Tibial nerve (tissue), 4 donors: ENCODE measurements at regions not wholly inside any gene's neighbourhood (a gene's known extent, or its start where the extent isn't known, plus 50 kb on each side); places are given as distances from the start of the nearest gene placed in this dataset.

Experiments
- DNase-seq, 2 donors: peaks; one replicate each; pipeline ENCODE4 v3.0.0-alpha.2; 2019; ENCODE audit warnings: low spot score in 2 of 2
- H3K27ac ChIP-seq, 4 donors: fragments of 200-600 bp; sonication (generic) in 3 of 4; one replicate each; pipeline ENCODE4 v1.5.1; 2017 to 2019; ENCODE audit warnings: mild to moderate bottlenecking in 1 of 4
- H3K27me3 ChIP-seq, 2 donors: fragments of 200-600 bp; sonication (generic) in 1 of 2; one replicate each; pipeline versions ENCODE4 v1.5.1 to v1.6.0; 2017 to 2019
- H3K36me3 ChIP-seq, 3 donors: fragments of 200-600 bp; sonication (generic); one replicate each; pipeline ENCODE4 v1.5.1; 2018 to 2019
- H3K4me1 ChIP-seq, 4 donors: fragments of 200-600 bp; sonication (generic) in 3 of 4; one replicate each; pipeline ENCODE4 v1.5.1; 2017 to 2019
- H3K4me3 ChIP-seq, 4 donors: fragments of 200-600 bp; sonication (generic) in 3 of 4; one replicate each; pipeline ENCODE4 v1.5.1; 2017 to 2019; ENCODE audit warnings: mild to moderate bottlenecking in 1 of 4, moderate library complexity in 1 of 4
- H3K9me3 ChIP-seq, 4 donors: fragments of 200-600 bp; sonication (generic) in 3 of 4; one replicate each; pipeline ENCODE4 v1.5.1; 2017 to 2019
- CTCF ChIP-seq, 5 experiments: fragments of 200-600 bp in 3 of 5; fragments of 450-650 bp in 2 of 5; sonication (generic) in 3 of 5; IDR thresholded peaks; one replicate each; pipeline ENCODE4 v1.5.1; 2016 to 2019; ENCODE audit warnings: antibody characterized with exemption in 5 of 5, mild to moderate bottlenecking in 3 of 5, moderate library complexity in 2 of 5
- EP300 ChIP-seq, 2 donors: sonication (generic); formaldehyde crosslinking; IDR thresholded peaks; one replicate each; pipeline ENCODE4 v1.6.1; 2017; ENCODE audit warnings: antibody characterized with exemption in 2 of 2, mild to moderate bottlenecking in 1 of 2
- POLR2A ChIP-seq, 2 donors: fragments of 450-650 bp; IDR thresholded peaks; one replicate each; pipeline ENCODE4 v1.6.1; 2017; ENCODE audit warnings: antibody characterized with exemption in 2 of 2, mild to moderate bottlenecking in 2 of 2, moderate library complexity in 2 of 2
- WGBS, 2 donors: methylation state at CpG; one replicate each; pipeline ENCODE4 v1.1.5; 2018; 5-methylcytosine and 5-hydroxymethylcytosine counted together

GRCh38 chr10:61089251-61089650, 145.3 kb upstream of the RHOBTB1 start:
- DNase-seq = no peak
- TF ChIP-seq CTCF (IDR thresholded peaks at IDR 0.05) (no peak), EP300 (IDR thresholded peaks at IDR 0.05) (no peak), POLR2A (IDR thresholded peaks at IDR 0.05) (no peak)
- no peak overlapping the region for H3K4me3 ChIP-seq
- H3K27ac ChIP-seq = no peak overlapping the region
- no peaks in the 10 kb centered on the region for H3K27me3 ChIP-seq
- no peaks in the 10 kb centered on the region for H3K36me3 ChIP-seq
- no peaks in the 10 kb centered on the region for H3K4me1 ChIP-seq
- peaks cover 0 to 8% (median 0%) of the 10 kb centered on the region in 4 donors for H3K9me3 ChIP-seq
- 85 to 88% methylated on average over 1 of the region's 1 CpG for WGBS, 2 donors

GRCh38 chr10:61084493-61084892, 140.5 kb upstream of the RHOBTB1 start:
- Histone ChIP-seq H3K4me3 (no peak overlapping the region), H3K36me3 (no peaks in the 10 kb centered on the region), H3K9me3 (peaks cover 0 to 12% (median 0%) of the 10 kb centered on the region in 4 donors), H3K27ac (no peak overlapping the region), H3K4me1 (no peaks in the 10 kb centered on the region), H3K27me3 (no peaks in the 10 kb centered on the region)
- no peak for TF ChIP-seq EP300 (IDR thresholded peaks at IDR 0.05)
- TF ChIP-seq CTCF (IDR thresholded peaks at IDR 0.05) = no peak
- TF ChIP-seq POLR2A (IDR thresholded peaks at IDR 0.05) = no peak
- DNase-seq = no peak

- TF ChIP-seq CTCF (IDR thresholded peaks at IDR 0.05) (no peak), POLR2A (IDR thresholded peaks at IDR 0.05) (no peak), EP300 (IDR thresholded peaks at IDR 0.05) (no peak)
- no peak overlapping the region for H3K4me3 ChIP-seq
- DNase-seq = no peak
- no peaks in the 10 kb centered on the region for H3K36me3 ChIP-seq
- WGBS, 2 donors = 80 to 95% methylated on average over 2 of the region's 2 CpGs
- H3K9me3 ChIP-seq = peaks cover 0 to 12% (median 0%) of the 10 kb centered on the region in 4 donors
- H3K4me1 ChIP-seq = no peaks in the 10 kb centered on the region
- no peak overlapping the region for H3K27ac ChIP-seq
- no peaks in the 10 kb centered on the region for H3K27me3 ChIP-seq
These were observed 137.3 kb upstream of the RHOBTB1 start for GRCh38 chr10:61081301-61081700.

GRCh38 chr10:61078542-61079275, 134.7 kb upstream of the RHOBTB1 start:
- H3K27ac ChIP-seq = no peak overlapping the region
- no peak for DNase-seq
- H3K4me3 ChIP-seq = no peak overlapping the region
- TF ChIP-seq EP300 (IDR thresholded peaks at IDR 0.05) (no peak), POLR2A (IDR thresholded peaks at IDR 0.05) (no peak), CTCF (IDR thresholded peaks at IDR 0.05) (no peak)
- no peaks in the 10 kb centered on the region for H3K4me1 ChIP-seq
- H3K27me3 ChIP-seq = no peaks in the 10 kb centered on the region
- no peaks in the 10 kb centered on the region for H3K36me3 ChIP-seq
- WGBS, 2 donors = 65 to 73% methylated on average over 3 of the region's 3 CpGs
- no peaks in the 10 kb centered on the region for H3K9me3 ChIP-seq

- H3K9me3 ChIP-seq = no peaks in the 10 kb centered on the region
- 77 to 91% methylated on average over 1 of the region's 1 CpG for WGBS, 2 donors
- TF ChIP-seq CTCF (IDR thresholded peaks at IDR 0.05) (no peak), POLR2A (IDR thresholded peaks at IDR 0.05) (no peak), EP300 (IDR thresholded peaks at IDR 0.05) (no peak)
- H3K36me3 ChIP-seq = no peaks in the 10 kb centered on the region
- H3K27ac ChIP-seq = no peak overlapping the region
- no peaks in the 10 kb centered on the region for H3K27me3 ChIP-seq
- no peak overlapping the region for H3K4me3 ChIP-seq
- no peaks in the 10 kb centered on the region for H3K4me1 ChIP-seq
- DNase-seq = no peak
These were observed 132.7 kb upstream of the RHOBTB1 start for GRCh38 chr10:61076572-61077114.
